GM23248 (cell line): ENCODE measurements at regions not wholly inside any gene's neighbourhood (a gene's known extent, or its start where the extent isn't known, plus 50 kb on each side); places are given as distances from the start of the nearest gene placed in this dataset.
"Not testable (repeated sequence)": the region's sequence is repeated elsewhere in the genome, so short reads cannot be mapped to it uniquely, and the experiment has no call there.

Experiments used
- DNase-seq: peaks from one replicate; pipeline ENCODE4 v3.0.0-alpha.2; 2015
- H2AFZ ChIP-seq: fragments of 200-600 bp; sonication (generic); 2 replicates; pipeline ENCODE4 v1.6.1; 2016; ENCODE audit warnings: antibody characterized with exemption
- H3F3A ChIP-seq: fragments of 200-600 bp; sonication (generic); 2 replicates; pipeline ENCODE4 v1.6.1; 2016; ENCODE audit warnings: mild to moderate bottlenecking, antibody characterized with exemption, mixed run types; ENCODE audit not compliant: insufficient read depth
- H3K27ac ChIP-seq: fragments of 200-600 bp; sonication (generic); 2 replicates; pipeline ENCODE4 v1.5.1; 2016; ENCODE audit warnings: mild to moderate bottlenecking
- H3K27me3 ChIP-seq: fragments of 200-600 bp; sonication (generic); replicated peaks from 2 replicates; pipeline ENCODE4 v1.6.1; 2016; ENCODE audit warnings: mild to moderate bottlenecking; ENCODE audit not compliant: insufficient read depth
- H3K36me3 ChIP-seq: fragments of 200-600 bp; sonication (generic); 2 replicates; pipeline ENCODE4 v1.6.1; 2016; ENCODE audit warnings: low read depth, mild to moderate bottlenecking
- H3K4me1 ChIP-seq: fragments of 200-600 bp; sonication (generic); 2 replicates; pipeline ENCODE4 v1.6.1; 2016; ENCODE audit warnings: mild to moderate bottlenecking; ENCODE audit not compliant: insufficient read depth
- H3K4me2 ChIP-seq: fragments of 200-600 bp; sonication (generic); one replicate; pipeline ENCODE4 v1.6.1; 2016; ENCODE audit warnings: mild to moderate bottlenecking; ENCODE audit not compliant: unreplicated experiment
- H3K4me3 ChIP-seq: fragments of 200-600 bp; sonication (generic); 2 replicates; pipeline ENCODE4 v1.5.1; 2016; ENCODE audit warnings: mild to moderate bottlenecking
- H3K79me2 ChIP-seq: fragments of 200-600 bp; sonication (generic); 2 replicates; pipeline ENCODE4 v1.6.1; 2016; ENCODE audit warnings: mild to moderate bottlenecking; ENCODE audit not compliant: insufficient read depth
- H3K9ac ChIP-seq: fragments of 200-600 bp; sonication (generic); 2 replicates; pipeline ENCODE4 v1.6.1; 2016; ENCODE audit warnings: mild to moderate bottlenecking
- H3K9me2 ChIP-seq: fragments of 200-600 bp; sonication (generic); 2 replicates; pipeline ENCODE4 v1.6.1; 2016; ENCODE audit warnings: mixed run types, mild to moderate bottlenecking, moderate library complexity; ENCODE audit not compliant: insufficient read depth
- H3K9me3 ChIP-seq: fragments of 200-600 bp; sonication (generic); one replicate; pipeline ENCODE4 v1.6.1; 2017; ENCODE audit warnings: low read depth
- H4K20me1 ChIP-seq: fragments of 200-600 bp; sonication (generic); 2 replicates; pipeline ENCODE4 v1.6.0; 2016; ENCODE audit not compliant: insufficient read depth
- EZH2 ChIP-seq: fragments of 200-600 bp; sonication (generic); IDR thresholded peaks from 2 replicates; pipeline ENCODE4 v1.6.1; 2018; ENCODE audit warnings: antibody characterized with exemption, mild to moderate bottlenecking; ENCODE audit not compliant: insufficient read depth, poor library complexity, severe bottlenecking
- EZH2phosphoT487 ChIP-seq: fragments of 200-600 bp; sonication (generic); IDR thresholded peaks from 2 replicates; pipeline ENCODE4 v1.6.1; 2018; ENCODE audit warnings: antibody characterized with exemption, moderate library complexity, mild to moderate bottlenecking, low read depth; ENCODE audit not compliant: insufficient read depth
- WGBS, 2 experiments: methylation state at CpG; one replicate each; pipeline ENCODE4 v1.1.6; 2015 to 2017; ENCODE audit warnings: low lambda C conversion rate in 2 of 2, low coverage in 1 of 2; ENCODE audit errors: missing lambda C conversion rate in 2 of 2; 5-methylcytosine and 5-hydroxymethylcytosine counted together
- in situ Hi-C: fragments of 300-500 bp; cut with MboI; formaldehyde crosslinking; loops from 2 replicates; pipeline ENCODE4 v1.15.0; 2020

DNA sequence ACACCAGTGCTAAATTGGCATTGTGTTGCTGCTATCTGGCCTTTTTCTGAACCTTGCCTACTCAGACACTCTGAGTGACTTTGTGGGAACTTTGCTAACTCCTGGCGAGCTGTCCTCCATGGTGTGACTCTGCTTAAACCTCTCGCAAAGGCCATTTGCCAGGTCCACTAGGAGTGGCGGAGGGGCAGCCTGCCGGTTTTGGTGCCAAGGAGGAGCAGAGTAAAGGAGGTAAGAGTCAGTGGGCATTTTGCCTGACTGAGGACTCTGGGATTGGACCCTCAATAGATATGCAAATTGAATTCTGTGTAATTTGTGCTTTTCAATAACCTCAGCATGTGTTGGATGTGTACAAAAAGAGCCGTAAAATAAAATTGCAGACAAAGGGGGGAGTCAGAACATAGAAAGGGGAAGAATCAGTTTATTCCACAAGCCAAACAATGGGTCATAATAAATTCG, 386.6 kb upstream of the NFIA start:
- Histone ChIP-seq H4K20me1 (no peaks in the 10 kb centered on the region), H3K27me3 (no peaks in the 10 kb centered on the region), H3K36me3 (no peaks in the 10 kb centered on the region), H3K4me1 (no peaks in the 10 kb centered on the region), H3K79me2 (no peaks in the 10 kb centered on the region), H2AFZ (no peak overlapping the region), H3K9me2 (no peaks in the 10 kb centered on the region), H3K4me2 (no peak overlapping the region), H3F3A (no peaks in the 10 kb centered on the region), H3K4me3 (no peak overlapping the region), H3K9ac (no peak overlapping the region), H3K27ac (no peak overlapping the region), H3K9me3 (no peaks in the 10 kb centered on the region)
- in situ Hi-C loops, result no loop called here
- TF ChIP-seq EZH2 (no peak), EZH2phosphoT487 (no peak)
- WGBS, 2 experiments, result 30 to 41% methylated on average over 6 of the region's 6 CpGs
- no peak for DNase-seq

DNA sequence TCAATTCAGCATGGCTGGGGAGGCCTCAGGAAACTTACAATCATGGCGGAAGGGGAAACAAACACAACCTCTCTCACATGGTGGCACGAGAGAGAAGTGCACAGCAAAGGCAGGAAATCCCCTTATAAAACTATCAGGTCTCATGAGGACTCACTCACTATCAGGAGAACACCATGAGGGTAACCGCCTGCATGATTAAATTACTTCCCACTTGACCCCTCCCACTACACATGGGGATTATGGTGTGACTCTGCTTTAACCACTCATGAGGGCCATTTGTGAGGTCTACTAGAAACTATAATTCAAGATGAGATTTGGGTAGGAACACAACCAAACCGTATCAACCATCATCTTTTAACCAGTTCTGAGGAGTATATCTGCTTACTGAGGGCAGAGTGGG, 387.4 kb upstream of the NFIA start:
- H3K36me3 ChIP-seq, result no peaks in the 10 kb centered on the region
- no peaks in the 10 kb centered on the region for H3K4me1 ChIP-seq
- H3K27ac ChIP-seq, result no peak overlapping the region
- WGBS, 2 experiments, result 30 to 33% methylated on average over 4 of the region's 4 CpGs
- H3K9me2 ChIP-seq, result no peaks in the 10 kb centered on the region
- TF ChIP-seq EZH2phosphoT487, result no peak
- TF ChIP-seq EZH2, result no peak
- H3K4me2 ChIP-seq, result no peak overlapping the region
- H3K9me3 ChIP-seq, result no peaks in the 10 kb centered on the region
- no peaks in the 10 kb centered on the region for H4K20me1 ChIP-seq
- H3F3A ChIP-seq, result no peaks in the 10 kb centered on the region
- no peaks in the 10 kb centered on the region for H3K27me3 ChIP-seq
- in situ Hi-C loops, result no loop called here
- no peak overlapping the region for H2AFZ ChIP-seq
- no peak for DNase-seq
- H3K9ac ChIP-seq, result no peak overlapping the region
- no peaks in the 10 kb centered on the region for H3K79me2 ChIP-seq
- no peak overlapping the region for H3K4me3 ChIP-seq

GRCh38 chr1:60692031-60692430, 390.3 kb upstream of the NFIA start:
- no peak for DNase-seq

DNA sequence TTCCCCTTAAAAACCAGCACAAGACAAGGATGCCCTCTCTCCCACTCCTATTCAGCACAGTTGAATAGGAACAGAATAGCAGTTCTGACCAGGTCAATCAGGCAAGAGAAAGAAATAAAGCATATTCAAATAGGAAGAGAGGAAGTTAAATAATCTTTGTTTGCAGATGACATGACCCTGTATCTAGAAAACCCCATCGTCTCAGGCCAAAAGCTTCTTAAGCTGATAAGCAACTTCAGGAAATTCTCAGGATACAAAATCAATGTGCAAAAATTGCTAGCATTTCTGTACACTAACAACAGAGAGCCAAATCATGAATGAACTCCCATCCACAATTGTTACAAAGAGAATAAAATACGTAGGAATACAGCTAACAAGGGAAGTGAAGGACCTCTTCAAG, 394.1 kb upstream of the NFIA start:
- DNase-seq, H2AFZ ChIP-seq, H3K9me3 ChIP-seq, H3F3A ChIP-seq, H3K9ac ChIP-seq, H3K9me2 ChIP-seq, H3K27ac ChIP-seq, H3K4me1 ChIP-seq, in situ Hi-C loops, H3K36me3 ChIP-seq, H3K4me2 ChIP-seq, H3K4me3 ChIP-seq, H4K20me1 ChIP-seq, H3K79me2 ChIP-seq, H3K27me3 ChIP-seq: not testable (repeated sequence)
- 30 to 33% methylated on average over 2 of the region's 2 CpGs for WGBS, 2 experiments

More at GRCh38 chr1:60692031-60692430, 390.3 kb upstream of the NFIA start:
- H3K4me2 ChIP-seq, result no peak overlapping the region
- H3K9me3 ChIP-seq, result no peaks in the 10 kb centered on the region
- H2AFZ ChIP-seq, result no peak overlapping the region
- no peaks in the 10 kb centered on the region for H3F3A ChIP-seq
- no peaks in the 10 kb centered on the region for H3K79me2 ChIP-seq
- H3K4me1 ChIP-seq, result no peaks in the 10 kb centered on the region
- H3K4me3 ChIP-seq, result no peak overlapping the region
- H3K36me3 ChIP-seq, result no peaks in the 10 kb centered on the region
- TF ChIP-seq EZH2phosphoT487, result no peak
- TF ChIP-seq EZH2, result no peak
- H3K27ac ChIP-seq, result no peak overlapping the region
- H3K9me2 ChIP-seq, result no peaks in the 10 kb centered on the region
- no peaks in the 10 kb centered on the region for H3K27me3 ChIP-seq
- in situ Hi-C loops, result no loop called here
- no peak overlapping the region for H3K9ac ChIP-seq
- no peaks in the 10 kb centered on the region for H4K20me1 ChIP-seq

- no peaks in the 10 kb centered on the region for H4K20me1 ChIP-seq
- in situ Hi-C loops, result no loop called here
- H3K4me3 ChIP-seq, result no peak overlapping the region
- no peak overlapping the region for H3K27ac ChIP-seq
- TF ChIP-seq EZH2, result no peak
- no peak for TF ChIP-seq EZH2phosphoT487
- no peaks in the 10 kb centered on the region for H3K79me2 ChIP-seq
- no peak for DNase-seq
- H3K4me1 ChIP-seq, result no peaks in the 10 kb centered on the region
- no peaks in the 10 kb centered on the region for H3K27me3 ChIP-seq
- H3F3A ChIP-seq, result no peaks in the 10 kb centered on the region
- 36 to 39% methylated on average over 2 of the region's 2 CpGs for WGBS, 2 experiments
- no peaks in the 10 kb centered on the region for H3K9me2 ChIP-seq
- no peaks in the 10 kb centered on the region for H3K36me3 ChIP-seq
- no peak overlapping the region for H3K4me2 ChIP-seq
- H3K9me3 ChIP-seq, result no peaks in the 10 kb centered on the region
- H2AFZ ChIP-seq, result no peak overlapping the region
- H3K9ac ChIP-seq, result no peak overlapping the region
These were observed 401.1 kb upstream of the NFIA start for GRCh38 chr1:60681095-60681860.
